HG02938 (cell line): ENCODE measurements at regions not wholly inside any gene's neighbourhood (a gene's known extent, or its start where the extent isn't known, plus 50 kb on each side); places are given as distances from the start of the nearest gene placed in this dataset.
"Not testable (repeated sequence)": the region's sequence is repeated elsewhere in the genome, so short reads cannot be mapped to it uniquely, and the experiment has no call there.

Experiments used
- ATAC-seq: cut with Tn5 transposase; IDR thresholded peaks from one replicate; pipeline ENCODE4 v1.9.1; 2021; ENCODE audit warnings: mild to moderate bottlenecking, moderate library complexity; ENCODE audit not compliant: unreplicated experiment

GRCh38 chr6:19562468-19562867 is 274.7 kb upstream of the ID4 start:
- ATAC-seq = no peak

- no peak for ATAC-seq
Measured at GRCh38 chr6:19569563-19569962, 267.6 kb upstream of the ID4 start.

- no peak for ATAC-seq
Measured at GRCh38 chr6:19571176-19571575, 266.0 kb upstream of the ID4 start.

GRCh38 chr6:19578481-19578880 is 258.7 kb upstream of the ID4 start:
- no peak for ATAC-seq

GRCh38 chr6:19584207-19584606 is 253.0 kb upstream of the ID4 start:
- not testable (repeated sequence) for ATAC-seq

- no peak for ATAC-seq
Measured at GRCh38 chr6:19587238-19587942, 249.8 kb upstream of the ID4 start.

GRCh38 chr6:19590501-19591131 is 246.6 kb upstream of the ID4 start:
- ATAC-seq = no peak

GRCh38 chr6:19597809-19598320 is 239.3 kb upstream of the ID4 start:
- ATAC-seq = no peak

- ATAC-seq = no peak
Measured at GRCh38 chr6:19599796-19600464, 237.2 kb upstream of the ID4 start.

- ATAC-seq = no peak
Measured at GRCh38 chr6:19602434-19603013, 234.6 kb upstream of the ID4 start.

GRCh38 chr6:19603721-19604120 is 233.4 kb upstream of the ID4 start:
- ATAC-seq = no peak

- no peak for ATAC-seq
Measured at GRCh38 chr6:19605624-19606023, 231.5 kb upstream of the ID4 start.

GRCh38 chr6:19608546-19608945 is 228.6 kb upstream of the ID4 start:
- no peak for ATAC-seq

GRCh38 chr6:19609972-19610641 is 227.1 kb upstream of the ID4 start:
- ATAC-seq = no peak

GRCh38 chr6:19612672-19613466 is 224.3 kb upstream of the ID4 start:
- ATAC-seq = not testable (repeated sequence)

GRCh38 chr6:19613678-19614077 is 223.5 kb upstream of the ID4 start:
- ATAC-seq = no peak

- ATAC-seq = no peak
Measured at GRCh38 chr6:19616022-19616421, 221.1 kb upstream of the ID4 start.

GRCh38 chr6:19632230-19632629 is 204.9 kb upstream of the ID4 start:
- no peak for ATAC-seq

- ATAC-seq = no peak
Measured at GRCh38 chr6:19632786-19633185, 204.4 kb upstream of the ID4 start.

- no peak for ATAC-seq
Measured at GRCh38 chr6:19635728-19636127, 201.4 kb upstream of the ID4 start.
